ENCODE measurements at regions not wholly inside any gene's neighbourhood (a gene's known extent, or its start where the extent isn't known, plus 50 kb on each side); places are given as distances from the start of the nearest gene placed in this dataset.
A peak's percentile ranks its signal among the peaks of the same experiment; 100 is the strongest.

DNA sequence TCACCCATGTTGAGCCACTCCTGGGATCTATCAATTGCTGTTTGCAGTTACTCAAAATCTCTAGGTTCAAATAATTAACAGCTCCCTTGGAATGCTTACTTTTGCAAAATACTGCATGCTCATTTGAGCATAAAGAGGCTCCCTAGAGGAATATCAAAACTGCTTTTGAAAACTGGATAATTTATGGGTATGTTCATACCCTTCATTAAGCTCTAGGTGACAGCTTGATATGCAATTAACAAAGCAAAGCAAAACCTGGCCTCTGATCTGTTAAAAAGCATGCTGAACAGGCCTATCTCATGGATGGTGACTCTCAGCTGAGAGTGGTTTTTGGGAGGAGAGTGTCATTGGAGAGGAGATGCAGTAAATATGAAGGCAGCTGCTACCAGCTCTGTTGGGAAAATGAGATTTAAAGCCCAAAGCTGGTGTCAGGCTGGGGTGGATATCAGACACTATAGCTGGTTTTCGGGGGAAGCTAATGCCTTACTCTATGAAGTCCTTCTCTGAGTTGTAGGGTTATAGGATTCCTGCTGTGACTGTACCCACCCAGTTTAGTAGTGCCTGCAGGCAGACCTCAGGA is 110.9 kb downstream of the RASSF10 start:
- no peak overlapping the region for H3K27ac ChIP-seq (replicated peaks in 1 of 4)
- H3K4me1 ChIP-seq = no peaks in the 10 kb centered on the region
- no peaks in the 10 kb centered on the region for H3K27me3 ChIP-seq
- no peak for TF ChIP-seq EP300 (IDR thresholded peaks at IDR 0.05)
- peaks cover 0 to 10% (median 0%) of the 10 kb centered on the region in 4 donors for H3K9me3 ChIP-seq
- 91% methylated on average over 1 of the region's 1 CpG for WGBS
- DNase-seq (ENCODE audit: extremely low spot score) = peak; percentile 81
- intact Hi-C loops (cut with DNase I) = no loop called here
- H3K36me3 ChIP-seq = no peaks in the 10 kb centered on the region
- H3K4me3 ChIP-seq = no peak overlapping the region

DNA sequence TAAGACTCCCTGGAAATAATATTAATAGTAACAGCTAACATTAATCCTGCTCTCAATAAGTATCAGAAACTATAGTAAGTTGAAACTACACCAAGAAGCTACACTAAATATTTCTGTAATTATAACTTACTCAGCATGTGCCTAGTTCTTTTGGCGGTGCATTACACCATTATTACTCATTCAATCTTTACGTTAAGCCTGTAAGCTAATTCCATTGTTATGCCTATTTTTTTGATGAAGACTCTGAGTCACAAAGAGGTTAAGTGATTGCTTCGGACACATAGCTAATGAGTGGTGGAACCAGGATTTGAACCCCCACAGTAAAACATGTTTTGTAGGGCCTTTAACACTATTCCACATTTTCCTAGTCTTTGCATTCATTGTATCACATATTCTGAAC is 111.6 kb downstream of the RASSF10 start:
- no peaks in the 10 kb centered on the region for H3K36me3 ChIP-seq
- peak; percentile 10 for DNase-seq (ENCODE audit: extremely low spot score)
- TF ChIP-seq POLR2A (IDR thresholded peaks at IDR 0.05; ENCODE audit: low read depth) = no peak
- TF ChIP-seq EP300 (IDR thresholded peaks at IDR 0.05) = no peak
- TF ChIP-seq POLR2AphosphoS5 (IDR thresholded peaks at IDR 0.05) = no peak
- TF ChIP-seq, protein P1, sequence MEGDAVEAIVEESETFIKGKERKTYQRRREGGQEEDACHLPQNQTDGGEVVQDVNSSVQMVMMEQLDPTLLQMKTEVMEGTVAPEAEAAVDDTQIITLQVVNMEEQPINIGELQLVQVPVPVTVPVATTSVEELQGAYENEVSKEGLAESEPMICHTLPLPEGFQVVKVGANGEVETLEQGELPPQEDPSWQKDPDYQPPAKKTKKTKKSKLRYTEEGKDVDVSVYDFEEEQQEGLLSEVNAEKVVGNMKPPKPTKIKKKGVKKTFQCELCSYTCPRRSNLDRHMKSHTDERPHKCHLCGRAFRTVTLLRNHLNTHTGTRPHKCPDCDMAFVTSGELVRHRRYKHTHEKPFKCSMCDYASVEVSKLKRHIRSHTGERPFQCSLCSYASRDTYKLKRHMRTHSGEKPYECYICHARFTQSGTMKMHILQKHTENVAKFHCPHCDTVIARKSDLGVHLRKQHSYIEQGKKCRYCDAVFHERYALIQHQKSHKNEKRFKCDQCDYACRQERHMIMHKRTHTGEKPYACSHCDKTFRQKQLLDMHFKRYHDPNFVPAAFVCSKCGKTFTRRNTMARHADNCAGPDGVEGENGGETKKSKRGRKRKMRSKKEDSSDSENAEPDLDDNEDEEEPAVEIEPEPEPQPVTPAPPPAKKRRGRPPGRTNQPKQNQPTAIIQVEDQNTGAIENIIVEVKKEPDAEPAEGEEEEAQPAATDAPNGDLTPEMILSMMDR (IDR thresholded peaks at IDR 0.05) = no peak
- H3K4me3 ChIP-seq = no peak overlapping the region
- H3K9me3 ChIP-seq = peaks cover 0 to 15% (median 0%) of the 10 kb centered on the region in 4 donors
- H3K27ac ChIP-seq (replicated peaks in 1 of 4) = no peak overlapping the region
- no peaks in the 10 kb centered on the region for H3K4me1 ChIP-seq
- intact Hi-C loops (cut with DNase I) = no loop called here
- no peaks in the 10 kb centered on the region for H3K27me3 ChIP-seq
- WGBS = 57% methylated on average over 3 of the region's 3 CpGs

DNA sequence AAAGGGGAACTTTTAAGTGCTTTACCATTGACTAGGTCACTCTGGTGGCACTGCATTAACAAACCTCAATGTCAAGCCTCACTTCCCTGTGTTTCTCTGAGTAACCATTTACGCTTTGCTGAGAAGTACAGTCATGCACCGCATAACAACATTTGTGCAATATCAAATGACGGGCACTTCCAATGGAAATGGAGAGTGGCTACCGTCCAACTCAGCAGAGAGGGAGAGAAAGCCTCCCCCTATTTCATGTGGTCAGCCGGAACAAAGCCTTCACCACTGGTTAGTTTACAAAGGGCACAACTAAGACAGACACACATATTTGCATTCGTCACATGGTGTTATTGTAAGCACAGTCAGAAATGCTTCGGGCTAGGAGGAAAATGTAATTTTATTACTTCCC is 117.3 kb downstream of the RASSF10 start:
- H3K9me3 ChIP-seq = peaks cover 0 to 15% (median 0%) of the 10 kb centered on the region in 4 donors
- intact Hi-C loops (cut with DNase I) = no loop called here
- TF ChIP-seq POLR2A (IDR thresholded peaks at IDR 0.05; ENCODE audit: low read depth) = no peak
- no peak for TF ChIP-seq POLR2AphosphoS5 (IDR thresholded peaks at IDR 0.05)
- TF ChIP-seq EP300 (IDR thresholded peaks at IDR 0.05) = no peak
- TF ChIP-seq, protein P1 (IDR thresholded peaks at IDR 0.05) = no peak
- H3K27ac ChIP-seq (replicated peaks in 1 of 4) = no peak overlapping the region
- no peak overlapping the region for H3K4me3 ChIP-seq
- peak; percentile 64 for DNase-seq (ENCODE audit: extremely low spot score)
- no peaks in the 10 kb centered on the region for H3K36me3 ChIP-seq
- H3K4me1 ChIP-seq = no peaks in the 10 kb centered on the region
- 57% methylated on average over 7 of the region's 7 CpGs for WGBS
- H3K27me3 ChIP-seq = no peaks in the 10 kb centered on the region

DNA sequence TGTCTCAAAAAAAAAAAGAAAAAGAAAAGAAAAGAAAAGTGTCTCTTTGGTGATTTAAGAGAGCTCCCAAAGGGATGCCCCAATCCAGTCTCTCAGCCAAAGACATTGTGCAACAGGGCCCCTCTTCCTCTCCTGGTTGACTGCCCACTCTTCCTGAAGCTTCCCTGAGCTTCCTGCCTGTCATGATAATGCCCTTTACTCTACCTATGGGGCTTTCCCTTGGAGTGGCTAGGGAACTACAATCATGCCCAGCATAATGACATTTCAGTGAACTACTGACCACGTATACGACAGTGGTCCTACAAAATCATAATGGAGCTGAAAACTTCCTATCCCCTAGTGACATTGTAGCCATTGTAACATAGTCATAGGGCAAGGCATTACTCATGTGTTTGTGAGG is 118.0 kb downstream of the RASSF10 start:
- TF ChIP-seq POLR2AphosphoS5 (IDR thresholded peaks at IDR 0.05) = no peak
- Histone ChIP-seq H3K4me1 (no peaks in the 10 kb centered on the region), H3K36me3 (no peaks in the 10 kb centered on the region), H3K9me3 (peaks cover 0 to 15% (median 0%) of the 10 kb centered on the region in 4 donors), H3K27ac (replicated peaks in 1 of 4) (no peak overlapping the region), H3K4me3 (no peak overlapping the region), H3K27me3 (no peaks in the 10 kb centered on the region)
- DNase-seq (ENCODE audit: extremely low spot score) = peak; percentile 64
- intact Hi-C loops (cut with DNase I) = no loop called here
- WGBS = 70% methylated on average over 2 of the region's 2 CpGs

DNA sequence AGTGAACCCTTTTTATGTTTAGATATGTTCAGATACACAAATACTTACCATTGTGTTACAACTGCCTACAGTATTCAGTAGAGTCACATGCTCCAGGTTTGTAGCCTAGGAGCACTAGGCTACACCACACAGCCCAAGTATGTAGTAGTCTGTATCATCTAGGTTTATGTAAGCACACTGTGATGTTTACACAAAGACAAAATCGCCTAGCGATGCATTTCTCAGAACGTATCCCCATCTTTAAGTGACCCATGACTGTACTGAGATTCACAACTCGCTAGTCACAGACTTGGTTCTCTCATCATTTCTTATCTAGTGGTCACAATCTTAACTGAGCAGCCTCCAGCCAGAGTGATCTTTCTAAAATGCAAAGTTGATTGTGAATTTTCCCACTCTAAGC is 119.2 kb downstream of the RASSF10 start:
- no peak overlapping the region for H3K4me3 ChIP-seq
- TF ChIP-seq POLR2A (IDR thresholded peaks at IDR 0.05; ENCODE audit: low read depth) (no peak), EP300 (IDR thresholded peaks at IDR 0.05) (no peak), POLR2AphosphoS5 (IDR thresholded peaks at IDR 0.05) (no peak)
- TF ChIP-seq, protein P1 (IDR thresholded peaks at IDR 0.05) = no peak
- intact Hi-C loops (cut with DNase I) = no loop called here
- H3K27me3 ChIP-seq = no peaks in the 10 kb centered on the region
- no peaks in the 10 kb centered on the region for H3K4me1 ChIP-seq
- H3K9me3 ChIP-seq = peaks cover 0 to 9% (median 0%) of the 10 kb centered on the region in 4 donors
- H3K27ac ChIP-seq (replicated peaks in 1 of 4) = no peak overlapping the region
- 68% methylated on average over 4 of the region's 4 CpGs for WGBS
- no peaks in the 10 kb centered on the region for H3K36me3 ChIP-seq
- DNase-seq (ENCODE audit: extremely low spot score) = peak; percentile 72

DNA sequence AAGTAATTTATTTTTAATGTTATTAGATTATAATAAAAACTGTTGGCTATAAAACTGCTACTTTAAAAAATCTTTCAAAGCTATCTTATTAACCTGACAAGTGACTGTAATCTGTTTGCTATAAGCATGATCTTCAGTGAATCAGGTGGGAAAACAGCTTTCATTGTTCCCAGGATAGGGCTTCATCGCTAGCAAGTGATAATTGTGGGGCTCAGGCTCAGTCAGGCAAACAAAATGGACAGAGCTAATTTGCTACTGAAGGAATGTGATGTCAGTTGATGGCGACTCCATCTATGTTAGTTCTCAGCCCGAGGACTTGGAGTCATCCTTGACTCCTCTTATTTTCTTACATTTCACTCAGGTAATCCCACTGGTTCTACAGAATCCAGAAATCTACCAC is 125.0 kb downstream of the RASSF10 start:
- H3K9me3 ChIP-seq = no peaks in the 10 kb centered on the region
- no peaks in the 10 kb centered on the region for H3K4me1 ChIP-seq
- no peaks in the 10 kb centered on the region for H3K27me3 ChIP-seq
- no peaks in the 10 kb centered on the region for H3K36me3 ChIP-seq
- H3K27ac ChIP-seq (replicated peaks in 1 of 4) = no peak overlapping the region
- 90% methylated on average over 3 of the region's 3 CpGs for WGBS
- no peak overlapping the region for H3K4me3 ChIP-seq
- TF ChIP-seq POLR2A (IDR thresholded peaks at IDR 0.05; ENCODE audit: low read depth) (no peak), EP300 (IDR thresholded peaks at IDR 0.05) (no peak), POLR2AphosphoS5 (IDR thresholded peaks at IDR 0.05) (no peak)
- TF ChIP-seq, protein P1 (IDR thresholded peaks at IDR 0.05) = no peak
- peak; percentile 55 for DNase-seq (ENCODE audit: extremely low spot score)
- intact Hi-C loops (cut with DNase I) = no loop called here
